HG02870 (cell line): ENCODE measurements at regions not wholly inside any gene's neighbourhood (a gene's known extent, or its start where the extent isn't known, plus 50 kb on each side); places are given as distances from the start of the nearest gene placed in this dataset.
"Not testable (repeated sequence)": the region's sequence is repeated elsewhere in the genome, so short reads cannot be mapped to it uniquely, and the experiment has no call there.

Experiments used
- ATAC-seq: cut with Tn5 transposase; IDR thresholded peaks from one replicate; pipeline ENCODE4 v1.9.1; 2021; ENCODE audit warnings: mild to moderate bottlenecking, moderate library complexity; ENCODE audit not compliant: unreplicated experiment

DNA sequence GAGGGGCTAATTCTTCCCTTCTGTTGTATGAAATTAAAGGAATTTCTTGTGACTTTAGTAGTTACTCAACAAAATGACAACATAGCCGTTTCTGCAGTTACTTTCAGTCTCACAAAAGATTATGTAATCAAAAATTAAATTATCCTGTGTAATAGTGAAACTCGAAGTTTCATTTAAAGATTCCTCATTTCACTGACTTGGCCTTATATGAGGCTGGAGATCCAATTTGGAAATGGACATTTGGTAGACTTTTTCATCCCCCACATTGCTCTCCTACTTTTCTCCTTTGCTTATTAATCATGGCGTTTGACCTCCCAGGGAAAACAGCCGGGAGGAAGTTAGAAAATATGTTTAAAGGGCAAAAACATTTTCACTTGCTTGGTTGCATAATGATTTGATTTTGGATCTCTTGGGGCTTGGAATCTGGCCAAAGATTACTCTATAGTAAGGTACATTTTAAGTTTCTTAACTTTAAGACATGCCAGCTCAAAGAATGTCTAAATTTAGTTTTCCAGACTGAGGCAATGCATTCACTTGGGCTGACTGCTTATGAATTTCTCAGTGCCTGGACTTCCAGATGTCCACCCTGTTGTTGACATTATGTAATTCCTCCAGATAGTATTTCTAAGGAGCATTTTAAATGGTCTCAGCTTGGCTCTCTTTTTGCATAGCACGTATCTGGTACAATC is 1364.9 kb upstream of the MIR17HG start:
- no peak for ATAC-seq

DNA sequence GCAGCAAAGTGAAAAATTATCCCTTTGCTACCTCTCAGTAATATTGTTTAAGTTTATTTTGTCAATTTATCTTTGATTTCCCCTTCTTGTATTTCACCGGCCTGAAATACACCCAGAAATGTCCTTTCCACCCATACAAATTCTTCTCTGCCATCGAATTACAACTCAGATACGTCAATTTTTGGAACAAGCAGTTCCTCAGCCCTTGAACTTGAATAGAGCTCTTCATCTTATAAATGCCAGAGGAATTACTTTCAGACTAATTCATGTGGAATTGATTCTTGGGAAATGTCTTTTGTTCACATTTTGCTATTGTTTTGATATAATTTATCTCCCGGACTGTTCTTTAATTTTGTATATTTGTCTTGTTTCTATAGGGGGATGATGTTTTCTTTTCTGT is 1359.3 kb upstream of the MIR17HG start:
- no peak for ATAC-seq

DNA sequence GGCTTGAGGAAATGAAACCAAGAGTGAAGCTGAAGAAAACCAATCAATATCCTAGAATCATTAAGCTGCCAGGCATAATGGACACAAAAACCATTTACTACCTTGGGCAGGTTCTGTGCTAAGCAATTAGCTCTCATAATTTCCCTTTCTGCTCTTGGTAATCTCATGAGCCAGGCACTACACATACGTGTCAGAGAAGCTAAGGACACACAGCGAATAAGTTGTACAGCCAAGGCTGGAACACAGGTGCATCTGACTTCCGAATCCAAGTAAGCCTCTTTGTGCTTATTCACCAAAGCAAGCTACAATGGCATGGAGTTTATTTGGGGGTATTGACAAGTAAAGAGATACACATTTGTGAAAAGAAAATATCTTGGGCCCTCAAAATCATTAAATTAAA is 1343.9 kb upstream of the MIR17HG start:
- no peak for ATAC-seq

DNA sequence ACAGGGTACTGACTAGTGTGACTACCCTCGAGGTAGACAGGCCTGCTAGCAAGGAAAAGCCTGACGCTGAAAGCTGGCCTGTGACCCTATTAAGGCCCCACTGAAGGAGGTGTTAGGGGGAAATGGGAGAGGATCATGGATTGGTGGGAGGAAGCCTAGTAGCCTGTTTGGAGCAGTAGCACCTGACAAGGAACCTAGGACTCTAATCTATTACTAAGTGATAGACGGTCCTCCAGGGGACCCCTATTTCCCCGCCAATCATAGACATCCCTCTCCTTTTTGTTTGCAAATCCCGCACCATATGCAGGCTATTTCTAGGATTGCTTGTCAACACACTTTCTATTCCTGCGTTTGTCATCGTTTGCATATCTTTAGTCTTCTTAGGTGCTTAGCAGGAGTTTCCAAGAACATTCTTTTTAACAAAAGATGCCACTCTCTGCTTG is 1338.8 kb upstream of the MIR17HG start:
- no peak for ATAC-seq

DNA sequence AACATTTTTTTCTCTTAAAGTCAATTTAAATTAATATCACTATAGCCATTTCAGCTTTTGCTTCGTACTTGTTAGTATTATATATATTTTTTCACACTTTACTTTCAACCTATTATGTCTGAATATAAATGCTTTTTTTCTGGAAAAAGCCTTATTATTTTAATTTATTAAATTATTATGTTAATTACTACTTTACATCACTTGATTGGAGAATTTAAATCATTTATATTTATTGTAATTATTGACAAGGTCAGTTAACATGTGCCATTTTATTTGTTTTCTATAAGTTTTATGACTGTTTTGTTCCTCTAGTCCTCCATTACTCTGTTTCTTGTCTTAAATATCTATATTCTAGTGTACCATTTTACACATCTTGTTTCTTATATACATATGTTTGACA is 1333.4 kb upstream of the MIR17HG start:
- no peak for ATAC-seq

DNA sequence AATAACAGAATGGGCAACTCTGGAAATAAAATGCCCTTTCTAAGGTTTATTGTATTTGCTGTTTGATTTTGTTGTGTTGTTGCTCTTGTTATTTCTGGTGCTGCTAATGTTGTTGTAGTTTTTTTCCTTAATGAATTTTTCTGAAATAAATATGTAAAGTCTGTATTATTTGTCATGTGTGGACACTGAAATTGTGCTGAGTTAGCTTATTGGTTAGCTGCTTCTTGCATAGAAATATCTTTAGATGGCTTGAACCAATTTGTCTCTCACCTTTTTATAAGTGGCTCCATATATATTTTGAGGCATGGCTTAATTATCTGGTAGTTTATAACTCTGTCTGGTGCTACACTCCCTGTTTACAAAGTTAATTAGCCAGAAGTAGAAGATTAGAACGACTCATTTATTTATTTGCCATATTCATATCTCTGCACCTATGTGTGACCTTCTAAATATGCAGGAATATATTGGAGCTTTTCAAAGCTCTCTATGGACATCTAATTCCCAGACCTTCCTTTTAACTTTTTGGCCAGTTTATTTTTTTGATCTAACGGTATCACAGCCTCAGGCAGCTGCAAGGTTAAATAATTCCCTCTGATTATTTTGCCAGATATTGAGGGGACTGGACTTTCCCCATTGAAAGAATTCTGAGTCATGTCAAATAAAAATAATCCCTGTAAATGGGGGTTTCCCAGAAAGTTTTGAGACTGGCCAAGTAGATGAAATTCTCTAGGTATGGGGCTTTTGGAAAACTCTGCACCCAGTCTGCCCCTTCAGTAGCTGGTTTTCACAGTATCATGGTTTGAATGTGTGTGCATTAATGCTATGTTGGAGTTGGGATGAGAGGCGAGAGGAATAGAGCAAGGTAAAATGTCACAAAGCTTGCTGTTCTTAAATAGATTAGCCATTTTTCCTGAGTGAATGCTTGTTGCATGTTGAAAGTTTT is 1331.7 kb upstream of the MIR17HG start:
- ATAC-seq, result no peak

DNA sequence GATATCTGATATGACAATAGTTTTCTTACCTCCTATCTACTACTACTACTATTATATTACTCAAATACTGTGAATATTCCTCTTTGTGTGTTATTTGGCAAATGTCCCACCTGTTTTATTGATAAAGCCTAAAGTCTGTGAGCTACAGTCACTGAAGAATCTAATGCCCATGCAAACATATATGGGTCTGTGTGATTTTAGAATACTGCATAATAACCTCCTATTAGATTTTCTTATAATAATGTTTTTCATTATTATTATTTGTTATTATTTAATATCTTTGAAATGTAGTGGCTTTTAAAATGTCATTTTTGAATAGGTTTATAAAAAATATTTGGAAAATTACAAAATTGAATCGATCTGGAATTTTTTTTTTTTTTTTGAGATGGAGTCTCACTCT is 1330.8 kb upstream of the MIR17HG start:
- ATAC-seq, result no peak

DNA sequence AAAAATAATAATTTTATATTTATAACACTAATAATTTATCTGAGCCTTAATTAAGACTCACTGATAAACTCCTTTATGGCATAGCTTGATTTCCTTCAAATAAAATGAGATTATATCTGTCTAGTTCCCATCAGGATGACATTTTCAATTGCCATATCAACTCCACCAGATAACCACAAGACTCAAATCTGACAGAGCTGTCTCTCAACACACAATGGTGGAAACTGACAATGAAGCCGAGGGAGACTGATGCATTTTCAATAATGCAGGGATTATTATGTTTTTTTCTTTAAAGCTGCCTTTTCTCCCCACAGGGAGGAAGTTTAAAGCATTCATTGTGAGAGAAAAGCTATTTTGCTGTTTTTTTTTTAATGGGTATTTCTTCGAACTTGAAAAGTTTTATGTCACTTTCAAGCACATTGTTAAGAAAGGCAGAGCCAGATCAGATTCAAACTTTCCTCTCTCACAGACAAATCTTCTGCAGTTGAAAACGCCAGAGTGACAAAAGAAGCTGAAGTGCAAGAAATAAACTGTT is 1326.9 kb upstream of the MIR17HG start:
- ATAC-seq, result no peak

DNA sequence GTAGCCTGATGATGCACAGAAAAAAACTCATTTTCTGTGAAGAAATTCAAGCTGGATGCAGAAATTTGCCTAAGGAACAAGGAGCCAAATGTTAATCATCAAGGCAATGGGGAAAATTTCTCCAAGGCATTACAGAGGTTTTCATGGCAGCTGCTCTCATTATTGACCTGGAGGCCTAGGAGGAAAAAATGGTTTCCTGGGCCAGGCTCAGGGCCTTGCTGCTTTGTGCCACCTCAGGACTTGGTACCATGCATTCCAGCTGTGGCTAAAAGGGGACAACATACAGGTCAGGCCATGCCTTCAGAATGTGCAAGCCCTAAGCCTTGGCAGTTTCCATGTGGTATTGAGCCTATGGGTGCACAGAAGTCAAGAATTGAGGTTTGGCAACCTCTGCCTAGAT is 1320.1 kb upstream of the MIR17HG start:
- ATAC-seq, result no peak

DNA sequence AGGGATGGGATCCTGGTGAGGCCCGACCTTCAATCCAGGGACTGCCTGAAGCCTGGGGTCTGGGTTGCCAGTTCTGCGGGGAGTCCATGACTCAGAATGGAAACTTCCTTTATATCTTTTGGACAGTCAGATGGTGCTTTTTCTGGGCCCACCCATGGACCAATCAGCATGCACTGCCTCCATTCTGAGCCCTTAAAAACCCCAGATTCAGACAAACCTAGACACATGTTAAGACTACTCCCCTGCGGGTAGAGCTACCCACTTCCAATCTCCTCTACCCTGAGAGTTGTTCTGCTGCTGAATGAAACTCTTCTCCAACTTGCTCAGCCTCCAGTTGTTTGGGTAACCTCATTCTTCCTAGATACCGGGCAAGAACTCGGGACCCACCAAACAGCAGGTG is 1315.2 kb upstream of the MIR17HG start:
- ATAC-seq, result no peak

DNA sequence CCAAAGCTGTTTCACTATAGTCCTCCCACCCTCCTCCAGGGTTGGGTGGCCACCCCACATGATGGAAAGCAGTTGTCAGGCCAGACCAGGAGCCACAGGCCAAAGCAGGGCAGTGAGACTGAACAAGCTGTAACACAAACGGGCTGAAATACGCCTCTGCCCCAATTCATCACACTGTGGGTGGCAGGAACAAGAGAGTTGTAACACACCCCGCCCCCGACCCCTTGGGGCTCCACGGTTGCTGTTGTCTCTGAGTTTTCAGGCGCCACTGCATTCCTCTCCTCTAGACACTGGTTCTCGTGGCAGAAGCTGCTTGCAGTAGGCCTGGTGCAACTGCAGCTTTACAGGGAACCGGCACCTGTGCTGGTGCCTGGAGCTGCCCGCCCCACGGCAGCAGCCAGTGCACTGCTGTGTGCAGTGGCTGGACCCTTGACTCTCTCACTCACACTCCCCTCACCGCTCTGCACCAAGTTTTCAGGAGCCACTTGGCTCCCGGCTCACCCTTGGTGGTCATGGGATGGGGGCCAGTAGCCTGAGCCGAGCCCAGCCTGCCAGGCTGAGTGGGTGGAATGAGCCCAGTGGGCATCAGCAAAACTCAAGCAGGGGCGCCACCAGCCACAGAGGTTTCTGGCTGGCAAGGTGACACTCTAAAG is 1314.5 kb upstream of the MIR17HG start:
- ATAC-seq, result no peak

DNA sequence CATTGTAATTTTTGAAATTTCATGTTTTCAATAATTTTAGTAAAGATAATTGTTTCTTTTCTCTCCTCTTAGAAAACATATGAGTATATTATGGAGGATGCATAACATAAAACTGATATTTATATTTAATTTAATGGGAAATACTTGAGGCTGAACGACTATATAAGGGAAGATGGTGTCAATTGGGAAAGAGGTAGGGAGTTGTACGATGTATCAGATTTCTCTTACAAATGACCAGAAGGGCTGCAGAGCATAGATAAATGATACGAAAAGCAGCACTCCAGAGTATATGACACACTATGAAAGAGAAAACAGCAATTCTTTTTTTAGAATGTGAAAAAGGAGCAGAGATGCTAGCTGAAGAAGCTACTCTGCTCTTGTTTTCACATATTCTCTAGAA is 1308.0 kb upstream of the MIR17HG start:
- ATAC-seq, result no peak

DNA sequence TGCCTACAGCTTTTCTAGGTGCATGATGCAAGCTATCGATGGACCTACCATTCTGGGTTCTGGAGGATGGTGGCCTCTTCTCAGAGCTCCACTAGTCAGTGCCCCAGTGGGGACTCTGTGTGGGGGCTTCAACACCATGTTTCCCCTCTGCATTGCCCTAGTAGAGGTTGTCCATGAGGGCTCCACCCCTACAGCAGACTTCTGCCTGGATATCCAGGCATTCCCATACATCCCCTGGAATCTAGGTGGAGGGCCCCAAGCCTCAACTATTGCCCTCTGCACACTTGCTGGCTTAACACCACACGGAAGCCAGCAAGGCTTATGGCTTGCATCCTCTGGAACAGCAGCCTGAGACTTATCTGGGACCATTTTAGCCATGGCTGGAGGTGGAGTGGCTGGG is 1299.9 kb upstream of the MIR17HG start:
- no peak for ATAC-seq

DNA sequence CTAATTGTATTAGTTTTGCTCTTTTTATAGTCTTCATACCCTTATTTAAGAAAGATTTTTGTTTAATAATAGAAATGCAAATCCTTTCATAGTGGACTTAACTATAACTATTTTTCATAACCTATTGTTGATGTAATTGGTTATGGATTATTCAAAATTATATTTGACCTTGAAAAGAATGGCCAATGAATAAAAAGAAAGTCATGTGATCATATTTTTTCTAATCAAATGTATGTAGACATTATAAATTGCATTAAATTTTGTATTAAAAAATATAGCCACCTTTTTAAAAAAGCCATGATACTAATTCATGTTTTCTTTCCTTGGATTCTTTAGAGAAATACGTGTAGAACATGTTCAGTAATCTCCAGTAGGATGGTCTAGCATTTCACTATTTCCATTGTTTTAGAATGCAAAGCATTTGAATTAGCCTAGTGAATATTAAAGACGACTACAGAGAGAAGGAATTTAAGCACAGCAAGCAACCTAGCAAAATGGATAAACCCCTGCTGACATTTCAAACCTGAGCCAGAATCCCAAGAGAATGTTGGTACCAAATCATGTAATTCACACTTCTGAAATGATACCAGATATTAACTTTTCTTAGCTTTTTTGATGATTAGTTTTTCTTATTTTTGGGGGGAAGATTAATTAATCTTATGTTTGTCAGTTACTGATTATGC is 1297.4 kb upstream of the MIR17HG start:
- ATAC-seq, result no peak

DNA sequence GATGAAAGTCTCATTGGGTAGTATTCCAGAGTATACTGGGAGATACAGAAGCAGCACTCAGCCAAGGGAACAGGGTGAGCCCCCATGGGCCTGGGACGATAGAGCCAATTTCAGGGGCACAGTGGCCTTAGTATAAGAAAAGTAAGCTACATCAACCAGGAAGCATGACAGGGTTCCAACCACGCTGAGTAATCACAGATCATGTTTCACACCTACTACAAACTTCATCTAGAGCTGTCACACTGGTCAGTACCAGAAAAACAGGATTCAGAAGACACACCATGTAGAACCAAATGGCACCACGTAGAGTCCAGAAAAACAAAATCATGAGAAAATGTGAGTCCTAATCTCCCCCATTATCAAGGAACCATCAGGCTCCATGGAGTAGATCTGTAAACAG is 1292.4 kb upstream of the MIR17HG start:
- ATAC-seq, result no peak

DNA sequence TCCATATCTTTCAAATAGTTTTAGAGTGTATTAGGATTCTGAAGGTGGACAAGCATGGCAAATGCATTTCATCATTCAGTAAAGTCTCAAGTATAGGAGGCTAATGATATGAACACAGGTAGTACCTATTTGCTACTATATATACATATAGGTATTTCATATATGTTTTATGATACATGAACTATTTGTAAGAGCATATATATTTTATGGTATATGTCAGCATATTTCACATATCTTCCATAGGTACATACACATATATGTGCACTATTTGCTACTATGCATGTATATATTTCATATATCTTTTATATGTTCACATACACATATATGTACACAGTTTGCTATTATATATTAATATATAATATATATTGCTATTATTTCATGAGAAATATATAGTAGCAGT is 1291.7 kb upstream of the MIR17HG start:
- no peak for ATAC-seq

DNA sequence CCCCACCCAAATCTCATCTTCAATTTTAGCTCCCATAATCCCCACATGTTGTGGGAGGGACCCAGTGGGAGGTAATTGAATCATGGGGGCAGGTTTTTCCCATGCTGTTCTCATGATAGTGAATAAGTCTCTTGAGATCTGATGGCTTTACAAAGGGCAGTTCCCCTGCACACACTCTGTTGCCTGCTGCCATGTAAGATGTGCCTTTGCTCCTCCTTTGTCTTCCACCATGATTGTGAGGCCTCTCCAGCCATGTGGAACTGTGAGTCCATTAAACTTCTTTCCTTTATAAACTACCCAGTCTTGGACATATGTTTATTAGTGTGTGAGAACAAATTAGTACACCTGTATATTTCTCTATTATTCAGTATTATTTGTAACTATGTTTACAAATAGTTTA is 1283.3 kb upstream of the MIR17HG start:
- not testable (repeated sequence) for ATAC-seq

DNA sequence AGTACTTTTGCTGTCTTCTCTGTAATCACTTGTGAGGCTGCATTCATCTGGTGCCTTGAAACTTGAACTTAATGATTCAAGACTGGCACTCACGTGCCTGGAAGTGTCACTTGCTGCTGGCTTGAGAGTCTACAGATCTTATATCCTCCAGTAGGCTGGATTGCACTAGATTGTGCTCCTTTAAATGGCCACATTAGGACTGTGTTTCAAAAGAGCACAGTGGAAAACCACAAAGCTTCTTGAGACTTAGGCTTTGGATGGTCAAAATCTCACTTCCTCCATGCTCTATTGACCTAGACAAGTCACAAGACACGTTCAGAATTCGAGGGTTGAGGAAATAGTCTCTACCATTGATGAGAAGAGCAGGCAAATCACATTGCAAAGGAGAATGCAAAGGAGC is 1278.8 kb upstream of the MIR17HG start:
- no peak for ATAC-seq

DNA sequence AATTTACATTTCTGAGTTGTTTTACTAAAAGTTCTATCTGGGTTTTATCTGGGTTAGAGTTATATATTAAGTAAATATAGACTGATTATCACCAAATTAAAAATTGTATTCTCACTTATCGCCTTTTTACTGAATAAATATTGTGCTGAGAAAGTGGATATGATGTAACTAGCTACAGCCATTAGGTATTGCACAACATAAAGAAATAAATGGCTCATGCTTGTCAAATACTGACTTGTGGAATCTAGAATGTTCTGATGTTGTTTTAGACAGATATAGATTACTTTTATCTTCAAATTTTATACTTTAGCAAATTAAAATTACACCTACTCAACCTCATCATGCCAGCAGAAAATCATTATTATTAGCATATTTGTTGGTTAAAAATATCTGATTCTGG is 1277.1 kb upstream of the MIR17HG start:
- no peak for ATAC-seq

DNA sequence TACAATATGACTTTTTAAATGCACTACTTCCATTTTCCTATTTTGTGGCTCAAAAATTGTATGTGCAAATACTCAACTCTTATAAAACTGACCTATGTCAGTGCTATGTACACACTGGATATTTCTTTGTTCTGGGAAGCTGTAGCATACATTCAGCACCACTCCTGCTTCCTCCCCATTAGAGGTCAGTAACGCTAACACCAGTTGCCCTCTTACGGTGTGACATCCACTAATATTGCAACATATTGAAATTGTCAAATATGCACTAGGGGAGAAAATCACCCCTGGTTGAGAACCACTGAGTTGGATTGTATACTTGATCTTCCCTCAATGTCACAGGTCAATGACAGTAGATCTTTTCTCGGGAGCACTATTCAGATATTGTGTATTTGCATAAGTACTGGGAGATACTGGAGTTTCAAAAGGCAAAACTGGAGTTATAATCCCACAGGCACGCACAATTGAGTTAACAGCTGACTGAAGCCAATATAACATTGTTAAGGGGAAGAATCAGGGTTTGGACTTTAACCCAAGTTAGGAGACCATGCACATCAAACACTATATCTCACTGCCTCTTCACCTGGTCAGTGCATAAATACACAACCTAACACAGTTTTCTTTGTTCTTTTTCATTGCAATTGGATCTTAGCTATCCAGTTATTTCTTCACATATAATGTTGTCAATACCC is 1276.5 kb upstream of the MIR17HG start:
- no peak for ATAC-seq
